PFSK-1 (cell line): ENCODE measurements at regions not wholly inside any gene's neighbourhood (a gene's known extent, or its start where the extent isn't known, plus 50 kb on each side); places are given as distances from the start of the nearest gene placed in this dataset.

ENCODE experiments used
- FOXP2 ChIP-seq: optimal IDR thresholded peaks from 2 replicates; pipeline ENCODE3; 2011; ENCODE audit warnings: borderline replicate concordance, control low read depth, inconsistent platforms; ENCODE audit not compliant: insufficient read depth; ENCODE audit errors: extremely low read length, extremely low read depth
- POLR2AphosphoS5 ChIP-seq: IDR thresholded peaks from 2 replicates; pipeline ENCODE4 v1.6.1; 2012; ENCODE audit warnings: low read depth, mild to moderate bottlenecking, control low read depth, low read length, moderate library complexity
- SIN3A ChIP-seq: IDR thresholded peaks from 2 replicates; pipeline ENCODE4 v1.6.1; 2012; ENCODE audit warnings: mild to moderate bottlenecking, low read length, moderate library complexity, borderline replicate concordance; ENCODE audit not compliant: insufficient read depth
- TAF1 ChIP-seq: IDR thresholded peaks from 2 replicates; pipeline ENCODE4 v1.6.1; 2012; ENCODE audit warnings: low read length, control low read depth, borderline replicate concordance; ENCODE audit not compliant: insufficient read depth
- TF ChIP-seq, protein P1 (sequence below), 2 experiments: IDR thresholded peaks; 2 replicates each; pipeline versions ENCODE4 v1.6.1 to v1.8.0; 2011 to 2012; ENCODE audit warnings: low read depth in 2 of 2, low read length in 2 of 2, control low read depth in 1 of 2, inconsistent platforms in 1 of 2, mild to moderate bottlenecking in 1 of 2, moderate library complexity in 1 of 2; ENCODE audit not compliant: insufficient read depth in 1 of 2

DNA sequence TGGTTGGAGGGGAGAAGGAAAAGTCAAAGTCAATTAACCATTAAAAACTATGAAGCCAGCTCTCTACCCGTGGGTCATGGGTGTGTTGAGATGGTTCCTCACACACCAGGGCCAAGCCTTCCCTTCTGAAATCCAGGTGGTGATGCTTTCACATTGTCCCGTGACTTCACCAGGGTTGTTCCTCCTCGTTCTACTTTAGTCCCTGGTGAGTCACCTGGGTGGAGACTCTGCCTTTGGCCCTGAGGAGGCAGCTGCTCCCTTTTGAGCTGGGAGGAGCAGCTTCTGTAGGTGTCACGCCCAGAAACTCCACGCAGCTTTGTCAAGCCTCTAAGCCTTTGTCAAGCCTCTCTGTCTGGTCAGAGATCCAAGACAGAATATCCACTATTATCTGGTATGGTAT, 348.3 kb downstream of the BMP4 start:
- TF ChIP-seq POLR2AphosphoS5 (no peak), TAF1 (no peak), FOXP2 (no peak), SIN3A (no peak)
- TF ChIP-seq, protein P1, sequence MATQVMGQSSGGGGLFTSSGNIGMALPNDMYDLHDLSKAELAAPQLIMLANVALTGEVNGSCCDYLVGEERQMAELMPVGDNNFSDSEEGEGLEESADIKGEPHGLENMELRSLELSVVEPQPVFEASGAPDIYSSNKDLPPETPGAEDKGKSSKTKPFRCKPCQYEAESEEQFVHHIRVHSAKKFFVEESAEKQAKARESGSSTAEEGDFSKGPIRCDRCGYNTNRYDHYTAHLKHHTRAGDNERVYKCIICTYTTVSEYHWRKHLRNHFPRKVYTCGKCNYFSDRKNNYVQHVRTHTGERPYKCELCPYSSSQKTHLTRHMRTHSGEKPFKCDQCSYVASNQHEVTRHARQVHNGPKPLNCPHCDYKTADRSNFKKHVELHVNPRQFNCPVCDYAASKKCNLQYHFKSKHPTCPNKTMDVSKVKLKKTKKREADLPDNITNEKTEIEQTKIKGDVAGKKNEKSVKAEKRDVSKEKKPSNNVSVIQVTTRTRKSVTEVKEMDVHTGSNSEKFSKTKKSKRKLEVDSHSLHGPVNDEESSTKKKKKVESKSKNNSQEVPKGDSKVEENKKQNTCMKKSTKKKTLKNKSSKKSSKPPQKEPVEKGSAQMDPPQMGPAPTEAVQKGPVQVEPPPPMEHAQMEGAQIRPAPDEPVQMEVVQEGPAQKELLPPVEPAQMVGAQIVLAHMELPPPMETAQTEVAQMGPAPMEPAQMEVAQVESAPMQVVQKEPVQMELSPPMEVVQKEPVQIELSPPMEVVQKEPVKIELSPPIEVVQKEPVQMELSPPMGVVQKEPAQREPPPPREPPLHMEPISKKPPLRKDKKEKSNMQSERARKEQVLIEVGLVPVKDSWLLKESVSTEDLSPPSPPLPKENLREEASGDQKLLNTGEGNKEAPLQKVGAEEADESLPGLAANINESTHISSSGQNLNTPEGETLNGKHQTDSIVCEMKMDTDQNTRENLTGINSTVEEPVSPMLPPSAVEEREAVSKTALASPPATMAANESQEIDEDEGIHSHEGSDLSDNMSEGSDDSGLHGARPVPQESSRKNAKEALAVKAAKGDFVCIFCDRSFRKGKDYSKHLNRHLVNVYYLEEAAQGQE (IDR thresholded peaks at IDR 0.05; ENCODE audit: insufficient read depth in 1 of 2, low read depth in 2 of 2, low read length in 2 of 2) = no peak

DNA sequence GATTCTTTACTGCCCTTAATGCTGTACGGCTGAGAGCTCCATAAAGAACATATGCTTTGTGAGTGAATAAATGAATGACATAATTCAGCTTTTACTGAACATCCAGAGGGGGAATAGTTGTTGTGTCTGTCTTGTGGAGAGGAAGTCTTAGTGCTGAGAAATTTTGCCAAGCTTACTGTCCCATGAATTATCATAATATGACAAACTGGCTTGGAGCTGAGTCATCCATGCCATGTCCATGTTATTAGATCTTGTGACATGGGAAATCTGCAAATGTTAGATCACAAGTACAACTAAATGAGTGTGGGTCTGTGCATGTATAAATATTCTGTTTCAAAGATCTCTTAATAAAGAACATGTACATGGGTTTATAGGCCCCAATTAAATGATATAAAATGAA, 350.4 kb downstream of the BMP4 start:
- no peak for TF ChIP-seq FOXP2
- TF ChIP-seq TAF1 = no peak
- TF ChIP-seq, protein P1 (IDR thresholded peaks at IDR 0.05; ENCODE audit: insufficient read depth in 1 of 2, low read depth in 2 of 2, low read length in 2 of 2) = no peak
- no peak for TF ChIP-seq SIN3A
- no peak for TF ChIP-seq POLR2AphosphoS5

DNA sequence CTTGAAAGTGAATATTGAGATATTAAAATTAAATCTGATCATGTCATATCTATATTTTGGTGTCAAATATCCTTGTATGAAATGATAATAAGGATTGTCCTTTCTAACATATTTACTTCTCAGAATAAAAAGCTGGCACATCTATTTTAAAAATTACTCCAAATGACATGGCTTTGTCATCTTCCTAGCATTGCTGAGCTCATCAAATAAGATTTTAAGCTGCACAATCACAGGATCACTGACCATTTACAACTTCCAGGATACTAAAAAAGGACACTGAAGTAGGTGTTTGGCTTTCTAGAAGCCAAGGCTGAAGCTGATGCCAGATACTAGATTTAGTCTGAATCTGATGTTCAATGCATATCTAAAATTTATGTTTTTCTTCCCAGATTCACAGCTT, 351.1 kb downstream of the BMP4 start:
- no peak for TF ChIP-seq SIN3A
- no peak for TF ChIP-seq POLR2AphosphoS5
- TF ChIP-seq FOXP2 = no peak
- no peak for TF ChIP-seq TAF1

DNA sequence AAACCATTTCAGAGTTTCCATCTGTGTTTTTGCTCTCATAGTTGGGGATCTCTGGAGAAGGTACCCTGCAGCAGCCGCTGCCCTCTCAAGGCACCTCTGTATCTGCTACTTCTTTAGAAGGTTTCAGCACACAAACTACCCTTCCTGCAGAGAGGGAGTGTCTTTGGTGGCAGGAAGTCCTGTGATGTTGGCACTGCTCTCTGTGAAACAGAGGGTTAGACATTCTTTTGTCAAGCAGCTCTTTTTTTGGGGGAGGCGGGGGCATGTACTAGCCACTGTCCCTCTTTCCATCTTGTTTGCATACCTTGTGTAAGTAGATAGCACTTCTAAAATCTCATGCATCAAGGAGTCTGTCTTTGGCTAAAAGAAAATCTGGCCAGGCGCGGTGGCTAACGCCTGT, 352.6 kb downstream of the BMP4 start:
- TF ChIP-seq POLR2AphosphoS5 (no peak), SIN3A (no peak), FOXP2 (no peak), TAF1 (no peak)
- TF ChIP-seq, protein P1 (IDR thresholded peaks at IDR 0.05; ENCODE audit: insufficient read depth in 1 of 2, low read depth in 2 of 2, low read length in 2 of 2) = no peak

DNA sequence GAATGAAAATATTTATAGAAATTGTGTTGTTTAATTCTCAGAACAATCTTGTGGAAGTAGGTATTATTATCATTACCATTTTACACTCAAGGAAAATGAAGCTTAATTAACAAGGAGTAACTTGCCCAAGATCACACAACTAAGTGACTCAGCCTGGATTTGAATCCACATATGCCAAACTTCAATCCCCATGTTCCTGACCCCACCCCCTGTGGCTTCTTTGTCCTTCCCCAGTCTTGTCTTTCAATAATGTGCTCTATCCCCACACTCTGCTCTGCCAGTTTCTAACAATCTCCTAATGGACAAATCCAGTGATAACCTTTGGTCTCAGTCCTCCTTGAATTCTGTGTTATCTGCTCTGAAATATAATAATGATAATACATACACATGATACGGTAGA, 355.2 kb downstream of the BMP4 start:
- TF ChIP-seq FOXP2 = no peak
- TF ChIP-seq, protein P1 (IDR thresholded peaks at IDR 0.05; ENCODE audit: insufficient read depth in 1 of 2, low read depth in 2 of 2, low read length in 2 of 2) = no peak
- TF ChIP-seq POLR2AphosphoS5 = no peak
- TF ChIP-seq SIN3A = no peak
- no peak for TF ChIP-seq TAF1
